ENCODE measurements at regions not wholly inside any gene's neighbourhood (a gene's known extent, or its start where the extent isn't known, plus 50 kb on each side); places are given as distances from the start of the nearest gene placed in this dataset.
A peak's percentile ranks its signal among the peaks of the same experiment; 100 is the strongest.

DNA sequence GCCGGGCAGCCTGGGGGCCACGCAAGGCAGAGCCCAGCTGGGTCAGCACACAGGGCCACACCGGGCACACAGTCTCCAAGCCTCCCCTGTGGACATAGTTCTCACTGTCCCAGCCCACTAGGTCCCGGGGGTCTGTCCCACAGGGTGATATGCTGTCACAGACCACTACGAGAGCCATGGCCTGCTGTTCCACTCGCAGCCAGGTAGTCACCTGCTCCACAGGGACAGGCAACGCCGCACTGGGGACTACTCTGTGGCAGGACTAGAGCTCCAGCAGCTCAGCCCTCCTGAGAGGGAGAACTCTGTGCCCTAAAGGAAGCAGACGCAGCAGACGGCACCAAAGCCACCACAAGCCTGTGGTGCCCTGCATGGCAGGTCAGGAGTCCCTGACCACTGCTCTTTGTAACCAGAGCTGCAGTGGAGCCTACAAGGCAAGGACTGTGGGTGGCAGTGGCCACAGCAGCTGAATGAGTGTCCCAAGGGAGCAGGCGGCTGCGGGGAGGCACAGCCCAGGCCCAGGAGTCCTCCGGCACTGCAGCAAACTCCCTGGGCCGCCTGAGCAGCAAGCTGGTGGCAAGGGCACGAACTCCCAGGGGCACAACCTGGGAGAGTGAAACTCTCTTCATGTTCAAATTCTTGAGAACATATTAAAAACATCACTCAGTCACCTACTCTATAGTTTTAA, 171.2 kb upstream of the GRK3 start:
- H3K4me3 ChIP-seq (ENCODE audit: low read depth, low read length) = no peak overlapping the region
- TF ChIP-seq, protein P1, sequence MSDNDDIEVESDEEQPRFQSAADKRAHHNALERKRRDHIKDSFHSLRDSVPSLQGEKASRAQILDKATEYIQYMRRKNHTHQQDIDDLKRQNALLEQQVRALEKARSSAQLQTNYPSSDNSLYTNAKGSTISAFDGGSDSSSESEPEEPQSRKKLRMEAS (IDR thresholded peaks at IDR 0.05; ENCODE audit: low read depth, low read length) = no peak
- no peak for TF ChIP-seq POLR2A (IDR thresholded peaks at IDR 0.05; ENCODE audit: extremely low read depth, insufficient read length)
- TF ChIP-seq, protein P2, sequence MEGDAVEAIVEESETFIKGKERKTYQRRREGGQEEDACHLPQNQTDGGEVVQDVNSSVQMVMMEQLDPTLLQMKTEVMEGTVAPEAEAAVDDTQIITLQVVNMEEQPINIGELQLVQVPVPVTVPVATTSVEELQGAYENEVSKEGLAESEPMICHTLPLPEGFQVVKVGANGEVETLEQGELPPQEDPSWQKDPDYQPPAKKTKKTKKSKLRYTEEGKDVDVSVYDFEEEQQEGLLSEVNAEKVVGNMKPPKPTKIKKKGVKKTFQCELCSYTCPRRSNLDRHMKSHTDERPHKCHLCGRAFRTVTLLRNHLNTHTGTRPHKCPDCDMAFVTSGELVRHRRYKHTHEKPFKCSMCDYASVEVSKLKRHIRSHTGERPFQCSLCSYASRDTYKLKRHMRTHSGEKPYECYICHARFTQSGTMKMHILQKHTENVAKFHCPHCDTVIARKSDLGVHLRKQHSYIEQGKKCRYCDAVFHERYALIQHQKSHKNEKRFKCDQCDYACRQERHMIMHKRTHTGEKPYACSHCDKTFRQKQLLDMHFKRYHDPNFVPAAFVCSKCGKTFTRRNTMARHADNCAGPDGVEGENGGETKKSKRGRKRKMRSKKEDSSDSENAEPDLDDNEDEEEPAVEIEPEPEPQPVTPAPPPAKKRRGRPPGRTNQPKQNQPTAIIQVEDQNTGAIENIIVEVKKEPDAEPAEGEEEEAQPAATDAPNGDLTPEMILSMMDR (IDR thresholded peaks at IDR 0.05; ENCODE audit: low read depth, low read length) = no peak
- DNase-seq (ENCODE audit: low read depth) = peak; percentile 33

GRCh38 chr22:25395468-25395867, 169.0 kb upstream of the GRK3 start:
- no peak for DNase-seq (ENCODE audit: low read depth)
- H3K4me3 ChIP-seq (ENCODE audit: low read depth, low read length) = no peak overlapping the region
- TF ChIP-seq, protein P2 (IDR thresholded peaks at IDR 0.05; ENCODE audit: low read depth, low read length) = no peak
- TF ChIP-seq MYC (IDR thresholded peaks at IDR 0.05; ENCODE audit: low read depth, low read length) (no peak), POLR2A (IDR thresholded peaks at IDR 0.05; ENCODE audit: extremely low read depth, insufficient read length) (no peak)
- TF ChIP-seq, protein P1 (IDR thresholded peaks at IDR 0.05; ENCODE audit: low read depth, low read length) = no peak

DNA sequence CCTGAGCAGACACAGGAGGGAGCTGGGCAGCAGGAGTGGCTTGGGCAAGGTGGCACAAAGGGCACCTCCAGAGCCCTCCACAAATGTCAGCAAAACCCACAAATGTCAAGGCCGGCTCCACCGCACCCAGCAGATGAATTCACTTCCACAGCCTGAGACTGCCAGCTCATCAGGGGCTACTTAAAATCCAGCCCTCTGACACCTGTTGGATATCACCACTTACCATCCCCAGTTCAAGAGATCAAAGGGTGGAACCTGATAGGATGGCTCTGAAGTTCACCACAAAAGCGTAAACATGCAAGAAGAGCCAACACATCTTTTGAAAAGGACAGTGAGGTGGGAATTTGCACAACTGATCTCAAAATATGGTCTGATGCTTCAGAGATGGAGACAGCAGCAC, 168.6 kb upstream of the GRK3 start:
- H3K4me3 ChIP-seq (ENCODE audit: low read depth, low read length) = no peak overlapping the region
- TF ChIP-seq, protein P2 (IDR thresholded peaks at IDR 0.05; ENCODE audit: low read depth, low read length) = no peak
- TF ChIP-seq POLR2A (IDR thresholded peaks at IDR 0.05; ENCODE audit: extremely low read depth, insufficient read length) = no peak
- TF ChIP-seq, protein P1 (IDR thresholded peaks at IDR 0.05; ENCODE audit: low read depth, low read length) = no peak
- TF ChIP-seq MYC (IDR thresholded peaks at IDR 0.05; ENCODE audit: low read depth, low read length) = no peak
- DNase-seq (ENCODE audit: low read depth) = no peak

- no peak for DNase-seq (ENCODE audit: low read depth)
- no peak overlapping the region for H3K4me3 ChIP-seq (ENCODE audit: low read depth, low read length)
- TF ChIP-seq, protein P2 (IDR thresholded peaks at IDR 0.05; ENCODE audit: low read depth, low read length) = no peak
- no peak for TF ChIP-seq POLR2A (IDR thresholded peaks at IDR 0.05; ENCODE audit: extremely low read depth, insufficient read length)
Observed at GRCh38 chr22:25396615-25397200, 167.8 kb upstream of the GRK3 start.

GRCh38 chr22:25397616-25398015, 166.9 kb upstream of the GRK3 start:
- no peak for DNase-seq (ENCODE audit: low read depth)

More at GRCh38 chr22:25397616-25398015, 166.9 kb upstream of the GRK3 start:
- TF ChIP-seq, protein P1 (IDR thresholded peaks at IDR 0.05; ENCODE audit: low read depth, low read length) = no peak
- TF ChIP-seq POLR2A (IDR thresholded peaks at IDR 0.05; ENCODE audit: extremely low read depth, insufficient read length) (no peak), MYC (IDR thresholded peaks at IDR 0.05; ENCODE audit: low read depth, low read length) (no peak)
- TF ChIP-seq, protein P2 (IDR thresholded peaks at IDR 0.05; ENCODE audit: low read depth, low read length) = no peak
- no peak overlapping the region for H3K4me3 ChIP-seq (ENCODE audit: low read depth, low read length)
